ENCODE measurements at regions not wholly inside any gene's neighbourhood (a gene's known extent, or its start where the extent isn't known, plus 50 kb on each side); places are given as distances from the start of the nearest gene placed in this dataset.

DNA sequence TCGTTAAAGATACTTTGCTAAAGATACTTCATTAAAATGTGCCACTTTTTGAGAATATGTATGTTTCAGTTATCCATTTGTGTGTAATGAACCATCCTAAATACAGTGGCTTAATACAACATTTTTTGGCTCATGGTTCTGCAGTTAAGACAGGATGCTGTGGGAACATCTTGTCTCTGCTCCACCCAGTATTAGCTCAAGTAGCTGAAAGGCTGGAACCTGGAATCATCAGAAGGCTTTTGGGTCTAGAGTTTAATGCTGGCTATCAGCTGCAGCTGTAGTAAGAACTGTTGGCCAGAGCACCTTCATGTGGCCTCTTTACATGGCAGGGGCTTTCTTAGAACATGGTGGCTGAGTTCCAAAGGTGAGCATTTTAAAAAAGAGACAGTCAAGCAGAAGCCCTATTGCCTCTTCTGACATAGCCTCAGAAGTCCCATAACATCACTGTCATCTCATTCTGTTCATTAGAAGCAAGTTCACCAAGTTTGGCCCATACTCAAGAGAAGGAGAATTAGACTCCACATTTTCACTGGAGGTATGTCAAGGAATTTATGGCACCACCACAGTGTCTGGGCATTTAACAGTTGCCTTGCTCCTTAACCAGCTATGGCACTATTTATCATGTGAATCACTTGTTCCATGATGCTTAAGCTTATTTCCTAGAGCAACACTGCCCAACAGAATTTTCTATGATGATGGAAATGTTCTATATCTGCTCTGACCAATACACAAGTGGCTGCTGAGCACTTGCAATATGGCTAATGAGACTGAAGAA lies 70.4 kb upstream of the PDZRN3 start:
- TF ChIP-seq, protein P1, sequence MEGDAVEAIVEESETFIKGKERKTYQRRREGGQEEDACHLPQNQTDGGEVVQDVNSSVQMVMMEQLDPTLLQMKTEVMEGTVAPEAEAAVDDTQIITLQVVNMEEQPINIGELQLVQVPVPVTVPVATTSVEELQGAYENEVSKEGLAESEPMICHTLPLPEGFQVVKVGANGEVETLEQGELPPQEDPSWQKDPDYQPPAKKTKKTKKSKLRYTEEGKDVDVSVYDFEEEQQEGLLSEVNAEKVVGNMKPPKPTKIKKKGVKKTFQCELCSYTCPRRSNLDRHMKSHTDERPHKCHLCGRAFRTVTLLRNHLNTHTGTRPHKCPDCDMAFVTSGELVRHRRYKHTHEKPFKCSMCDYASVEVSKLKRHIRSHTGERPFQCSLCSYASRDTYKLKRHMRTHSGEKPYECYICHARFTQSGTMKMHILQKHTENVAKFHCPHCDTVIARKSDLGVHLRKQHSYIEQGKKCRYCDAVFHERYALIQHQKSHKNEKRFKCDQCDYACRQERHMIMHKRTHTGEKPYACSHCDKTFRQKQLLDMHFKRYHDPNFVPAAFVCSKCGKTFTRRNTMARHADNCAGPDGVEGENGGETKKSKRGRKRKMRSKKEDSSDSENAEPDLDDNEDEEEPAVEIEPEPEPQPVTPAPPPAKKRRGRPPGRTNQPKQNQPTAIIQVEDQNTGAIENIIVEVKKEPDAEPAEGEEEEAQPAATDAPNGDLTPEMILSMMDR (IDR thresholded peaks at IDR 0.05), result no peak
- TF ChIP-seq POLR2A (IDR thresholded peaks at IDR 0.05), result no peak
- TF ChIP-seq POLR2AphosphoS5 (IDR thresholded peaks at IDR 0.05), result no peak

All from breast epithelium (tissue), 3 donors.